Putamen (tissue), 1 donor: ENCODE measurements at regions not wholly inside any gene's neighbourhood (a gene's known extent, or its start where the extent isn't known, plus 50 kb on each side); places are given as distances from the start of the nearest gene placed in this dataset.
"Not testable (repeated sequence)": the region's sequence is repeated elsewhere in the genome, so short reads cannot be mapped to it uniquely, and the experiment has no call there.

Source experiments
- DNase-seq: peaks from one replicate; pipeline ENCODE4 v3.0.0-alpha.2; 2016; ENCODE audit warnings: low spot score

- not testable (repeated sequence) for DNase-seq
Measured at GRCh38 chr6:26799903-26800633, 140.5 kb upstream of the ZNF322 start.

- not testable (repeated sequence) for DNase-seq
Measured at GRCh38 chr6:26803762-26804161, 144.2 kb upstream of the ZNF322 start.

GRCh38 chr6:26811486-26812116, 152.1 kb upstream of the ZNF322 start:
- DNase-seq: not testable (repeated sequence)

- DNase-seq: not testable (repeated sequence)
Measured at GRCh38 chr6:26818640-26819225, 159.2 kb upstream of the ZNF322 start.

- not testable (repeated sequence) for DNase-seq
Measured at GRCh38 chr6:26827965-26828364, 168.4 kb upstream of the ZNF322 start.

GRCh38 chr6:26829480-26829879, 169.9 kb upstream of the ZNF322 start:
- DNase-seq: not testable (repeated sequence)

GRCh38 chr6:26830992-26831391, 171.4 kb upstream of the ZNF322 start:
- DNase-seq: not testable (repeated sequence)

GRCh38 chr6:26835707-26836106, 176.2 kb upstream of the ZNF322 start:
- not testable (repeated sequence) for DNase-seq

GRCh38 chr6:26836657-26837056, 177.1 kb upstream of the ZNF322 start:
- DNase-seq: not testable (repeated sequence)

- DNase-seq: not testable (repeated sequence)
Measured at GRCh38 chr6:26844823-26845222, 185.3 kb upstream of the ZNF322 start.

GRCh38 chr6:26857289-26857688, 197.7 kb upstream of the ZNF322 start:
- DNase-seq: not testable (repeated sequence)

- not testable (repeated sequence) for DNase-seq
Measured at GRCh38 chr6:26859067-26859770, 199.7 kb upstream of the ZNF322 start.

GRCh38 chr6:26859771-26860163, 200.2 kb upstream of the ZNF322 start:
- DNase-seq: not testable (repeated sequence)

GRCh38 chr6:26861913-26862312, 202.4 kb upstream of the ZNF322 start:
- DNase-seq: not testable (repeated sequence)

GRCh38 chr6:26863641-26864040, 204.1 kb upstream of the ZNF322 start:
- DNase-seq: not testable (repeated sequence)

GRCh38 chr6:26898785-26899184, 239.2 kb upstream of the ZNF322 start:
- not testable (repeated sequence) for DNase-seq

GRCh38 chr6:26924206-26924605, 264.7 kb upstream of the ZNF322 start:
- not testable (repeated sequence) for DNase-seq

GRCh38 chr6:26928190-26928589, 268.6 kb upstream of the ZNF322 start:
- DNase-seq: not testable (repeated sequence)

GRCh38 chr6:26937258-26937657, 277.7 kb upstream of the ZNF322 start:
- DNase-seq: not testable (repeated sequence)

- not testable (repeated sequence) for DNase-seq
Measured at GRCh38 chr6:26951211-26951610, 291.7 kb upstream of the ZNF322 start.

- peak; percentile 52 for DNase-seq
Measured at GRCh38 chr6:26956078-26956600, 291.4 kb upstream of the PRSS16 start.

GRCh38 chr6:26956601-26957184, 290.8 kb upstream of the PRSS16 start:
- peak; percentile 73 for DNase-seq
